SK-N-SH treated with all-trans-retinoic acid at 6 μM for 48 hours (cell line): ENCODE measurements at regions not wholly inside any gene's neighbourhood (a gene's known extent, or its start where the extent isn't known, plus 50 kb on each side); places are given as distances from the start of the nearest gene placed in this dataset.

Source experiments
- ATAC-seq: fragments of 200-7000 bp; cut with Tn5 transposase; 3 replicates; pipeline ENCODE4 v1.9.1; 2020; ENCODE audit warnings: mild to moderate bottlenecking, moderate library complexity
- ARNTL ChIP-seq: fragments of 450-650 bp; formaldehyde crosslinking; IDR thresholded peaks from 2 replicates; pipeline ENCODE4 v1.5.0; 2020; ENCODE audit warnings: low read depth, mild to moderate bottlenecking, moderate library complexity, borderline replicate concordance
- BACH2 ChIP-seq: fragments of 250-450 bp; sonication (Bioruptor Pico); IDR thresholded peaks from 2 replicates; pipeline ENCODE4 v1.9.0; 2021; ENCODE audit warnings: mild to moderate bottlenecking, borderline replicate concordance
- CSDC2 ChIP-seq: fragments of 250-450 bp; sonication (Bioruptor Pico); IDR thresholded peaks from 2 replicates; pipeline ENCODE4 v1.5.0; 2020; ENCODE audit warnings: mild to moderate bottlenecking, moderate library complexity
- CSRNP3 ChIP-seq: fragments of 250-450 bp; sonication (Bioruptor Pico); IDR thresholded peaks from 2 replicates; pipeline ENCODE4 v1.5.1; 2021; ENCODE audit warnings: mild to moderate bottlenecking, moderate library complexity
- GLIS3 ChIP-seq: fragments of 250-450 bp; sonication (Bioruptor Pico); IDR thresholded peaks from 2 replicates; pipeline ENCODE4 v1.5.0; 2020; ENCODE audit warnings: mild to moderate bottlenecking, moderate library complexity
- ISL1 ChIP-seq: fragments of 250-450 bp; sonication (Bioruptor Pico); IDR thresholded peaks from 2 replicates; pipeline ENCODE4 v2.1.2; 2022; ENCODE audit warnings: mild to moderate bottlenecking, moderate library complexity
- OSR1 ChIP-seq: fragments of 250-450 bp; sonication (Bioruptor Pico); IDR thresholded peaks from 2 replicates; pipeline ENCODE4 v1.8.0; 2022; ENCODE audit warnings: moderate library complexity, mild to moderate bottlenecking, inconsistent platforms
- PATZ1 ChIP-seq: fragments of 250-450 bp; sonication (Bioruptor Pico); IDR thresholded peaks from 2 replicates; pipeline ENCODE4 v1.8.0; 2020; ENCODE audit warnings: mild to moderate bottlenecking, moderate library complexity, borderline replicate concordance
- PPARA ChIP-seq: fragments of 250-450 bp; sonication (Bioruptor Pico); IDR thresholded peaks from 2 replicates; pipeline ENCODE4 v1.5.0; 2020; ENCODE audit warnings: mild to moderate bottlenecking, borderline replicate concordance
- RARB ChIP-seq: fragments of 250-450 bp; sonication (Bioruptor Pico); IDR thresholded peaks from 2 replicates; pipeline ENCODE4 v1.8.0; 2021; ENCODE audit warnings: mild to moderate bottlenecking, moderate library complexity
- SNAI2 ChIP-seq: fragments of 250-450 bp; sonication (Bioruptor Pico); IDR thresholded peaks from 2 replicates; pipeline ENCODE4 v1.5.0; 2020; ENCODE audit warnings: mild to moderate bottlenecking, moderate library complexity
- TCF4 ChIP-seq: fragments of 250-450 bp; sonication (Bioruptor Pico); IDR thresholded peaks from 2 replicates; pipeline ENCODE4 v1.8.0; 2021; ENCODE audit warnings: mild to moderate bottlenecking, moderate library complexity, borderline replicate concordance
- TOX ChIP-seq: fragments of 250-450 bp; sonication (Bioruptor Pico); IDR thresholded peaks from 2 replicates; pipeline ENCODE4 v1.8.0; 2021; ENCODE audit warnings: mild to moderate bottlenecking, moderate library complexity, borderline replicate concordance
- TSHZ2 ChIP-seq: fragments of 250-450 bp; sonication (Bioruptor Pico); IDR thresholded peaks from 2 replicates; pipeline ENCODE4 v1.5.0; 2020; ENCODE audit warnings: mild to moderate bottlenecking, moderate library complexity
- ZC3H10 ChIP-seq: fragments of 250-450 bp; sonication (Bioruptor Pico); IDR thresholded peaks from 2 replicates; pipeline ENCODE4 v1.5.1; 2021; ENCODE audit warnings: mild to moderate bottlenecking, moderate library complexity
- ZFP3 ChIP-seq: fragments of 250-450 bp; sonication (Bioruptor Pico); IDR thresholded peaks from 2 replicates; pipeline ENCODE4 v1.5.0; 2020; ENCODE audit warnings: mild to moderate bottlenecking, moderate library complexity
- ZFP30 ChIP-seq: fragments of 450-650 bp; formaldehyde crosslinking; IDR thresholded peaks from 2 replicates; pipeline ENCODE4 v1.5.0; 2022; ENCODE audit warnings: mild to moderate bottlenecking, moderate library complexity
- ZNF565 ChIP-seq: fragments of 450-650 bp; formaldehyde crosslinking; conservative IDR thresholded peaks from 2 replicates; pipeline ENCODE4 v1.5.0; 2020; ENCODE audit warnings: low read depth, mild to moderate bottlenecking, moderate library complexity
- ZNF70 ChIP-seq: fragments of 450-650 bp; formaldehyde crosslinking; IDR thresholded peaks from 2 replicates; pipeline ENCODE4 v1.5.0; 2020; ENCODE audit warnings: mild to moderate bottlenecking, moderate library complexity
- TF ChIP-seq, protein P1 (sequence below): fragments of 250-450 bp; sonication (Bioruptor Pico); IDR thresholded peaks from 2 replicates; pipeline ENCODE4 v1.8.0; 2021; ENCODE audit warnings: low read depth, mild to moderate bottlenecking, moderate library complexity, borderline replicate concordance
- TF ChIP-seq, protein P2 (sequence below): fragments of 250-450 bp; sonication (Bioruptor Pico); IDR thresholded peaks from 2 replicates; pipeline ENCODE4 v1.5.1; 2020; ENCODE audit warnings: low read depth, mild to moderate bottlenecking, moderate library complexity

- TF ChIP-seq ZNF565 = no peak
- TF ChIP-seq TCF4 = no peak
- no peak for TF ChIP-seq PATZ1 (CRISPR knock-in tag)
- no peak for TF ChIP-seq CSDC2 (CRISPR knock-in tag)
- no peak for TF ChIP-seq TSHZ2 (CRISPR knock-in tag)
Observed at GRCh38 chr3:34382859-34383258, 584.4 kb downstream of the PDCD6IP start.

GRCh38 chr3:34386309-34386708 lies 587.9 kb downstream of the PDCD6IP start:
- no peak for ATAC-seq

More at GRCh38 chr3:34382859-34383258, 584.4 kb downstream of the PDCD6IP start:
- ATAC-seq = no peak

More at GRCh38 chr3:34386309-34386708, 587.9 kb downstream of the PDCD6IP start:
- TF ChIP-seq ZFP30 (CRISPR knock-in tag) (no peak), BACH2 (CRISPR knock-in tag) (no peak), ZNF565 (no peak), OSR1 (CRISPR knock-in tag) (no peak), ZC3H10 (no peak), RARB (CRISPR knock-in tag) (no peak), PPARA (CRISPR knock-in tag) (no peak), ZNF70 (CRISPR knock-in tag) (no peak), TSHZ2 (CRISPR knock-in tag) (no peak), GLIS3 (no peak), CSRNP3 (no peak), TCF4 (no peak), SNAI2 (CRISPR knock-in tag) (no peak), TOX (no peak), CSDC2 (CRISPR knock-in tag) (no peak), ZFP3 (no peak), ARNTL (no peak), ISL1 (CRISPR knock-in tag) (no peak)
- TF ChIP-seq, protein P1, sequence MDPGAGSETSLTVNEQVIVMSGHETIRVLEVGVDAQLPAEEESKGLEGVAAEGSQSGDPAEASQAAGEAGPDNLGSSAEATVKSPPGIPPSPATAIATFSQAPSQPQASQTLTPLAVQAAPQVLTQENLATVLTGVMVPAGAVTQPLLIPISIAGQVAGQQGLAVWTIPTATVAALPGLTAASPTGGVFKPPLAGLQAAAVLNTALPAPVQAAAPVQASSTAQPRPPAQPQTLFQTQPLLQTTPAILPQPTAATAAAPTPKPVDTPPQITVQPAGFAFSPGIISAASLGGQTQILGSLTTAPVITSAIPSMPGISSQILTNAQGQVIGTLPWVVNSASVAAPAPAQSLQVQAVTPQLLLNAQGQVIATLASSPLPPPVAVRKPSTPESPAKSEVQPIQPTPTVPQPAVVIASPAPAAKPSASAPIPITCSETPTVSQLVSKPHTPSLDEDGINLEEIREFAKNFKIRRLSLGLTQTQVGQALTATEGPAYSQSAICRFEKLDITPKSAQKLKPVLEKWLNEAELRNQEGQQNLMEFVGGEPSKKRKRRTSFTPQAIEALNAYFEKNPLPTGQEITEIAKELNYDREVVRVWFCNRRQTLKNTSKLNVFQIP = no peak
- TF ChIP-seq, protein P2, sequence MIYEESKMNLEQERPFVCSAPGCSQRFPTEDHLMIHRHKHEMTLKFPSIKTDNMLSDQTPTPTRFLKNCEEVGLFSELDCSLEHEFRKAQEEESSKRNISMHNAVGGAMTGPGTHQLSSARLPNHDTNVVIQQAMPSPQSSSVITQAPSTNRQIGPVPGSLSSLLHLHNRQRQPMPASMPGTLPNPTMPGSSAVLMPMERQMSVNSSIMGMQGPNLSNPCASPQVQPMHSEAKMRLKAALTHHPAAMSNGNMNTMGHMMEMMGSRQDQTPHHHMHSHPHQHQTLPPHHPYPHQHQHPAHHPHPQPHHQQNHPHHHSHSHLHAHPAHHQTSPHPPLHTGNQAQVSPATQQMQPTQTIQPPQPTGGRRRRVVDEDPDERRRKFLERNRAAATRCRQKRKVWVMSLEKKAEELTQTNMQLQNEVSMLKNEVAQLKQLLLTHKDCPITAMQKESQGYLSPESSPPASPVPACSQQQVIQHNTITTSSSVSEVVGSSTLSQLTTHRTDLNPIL (CRISPR knock-in tag) = no peak
